ENCODE measurements at regions not wholly inside any gene's neighbourhood (a gene's known extent, or its start where the extent isn't known, plus 50 kb on each side); places are given as distances from the start of the nearest gene placed in this dataset.

DNA sequence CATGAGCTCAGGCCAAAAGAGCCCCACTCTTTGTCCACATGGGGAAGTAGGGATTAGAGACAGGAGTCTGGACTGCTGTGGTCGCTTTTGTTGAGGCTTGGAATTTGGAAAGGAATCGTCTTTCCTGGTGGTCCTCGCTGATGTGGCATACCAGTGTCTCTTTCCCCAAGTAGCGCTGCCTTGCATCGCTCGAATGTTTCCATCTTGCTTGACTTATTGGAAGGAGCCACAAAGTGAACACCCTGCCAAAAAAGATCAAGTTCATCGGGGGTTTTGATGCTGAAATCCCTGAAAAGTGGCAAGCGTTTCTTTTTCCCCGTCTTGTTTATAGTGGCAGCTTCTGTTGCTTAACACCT lies 161.3 kb downstream of the MACROH2A1 start:
- TF ChIP-seq POLR2A (IDR thresholded peaks at IDR 0.05): no peak
- TF ChIP-seq, protein P1, sequence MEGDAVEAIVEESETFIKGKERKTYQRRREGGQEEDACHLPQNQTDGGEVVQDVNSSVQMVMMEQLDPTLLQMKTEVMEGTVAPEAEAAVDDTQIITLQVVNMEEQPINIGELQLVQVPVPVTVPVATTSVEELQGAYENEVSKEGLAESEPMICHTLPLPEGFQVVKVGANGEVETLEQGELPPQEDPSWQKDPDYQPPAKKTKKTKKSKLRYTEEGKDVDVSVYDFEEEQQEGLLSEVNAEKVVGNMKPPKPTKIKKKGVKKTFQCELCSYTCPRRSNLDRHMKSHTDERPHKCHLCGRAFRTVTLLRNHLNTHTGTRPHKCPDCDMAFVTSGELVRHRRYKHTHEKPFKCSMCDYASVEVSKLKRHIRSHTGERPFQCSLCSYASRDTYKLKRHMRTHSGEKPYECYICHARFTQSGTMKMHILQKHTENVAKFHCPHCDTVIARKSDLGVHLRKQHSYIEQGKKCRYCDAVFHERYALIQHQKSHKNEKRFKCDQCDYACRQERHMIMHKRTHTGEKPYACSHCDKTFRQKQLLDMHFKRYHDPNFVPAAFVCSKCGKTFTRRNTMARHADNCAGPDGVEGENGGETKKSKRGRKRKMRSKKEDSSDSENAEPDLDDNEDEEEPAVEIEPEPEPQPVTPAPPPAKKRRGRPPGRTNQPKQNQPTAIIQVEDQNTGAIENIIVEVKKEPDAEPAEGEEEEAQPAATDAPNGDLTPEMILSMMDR (IDR thresholded peaks at IDR 0.05): no peak

All from testis (tissue), 2 donors.